GM12864 (cell line): ENCODE measurements at regions not wholly inside any gene's neighbourhood (a gene's known extent, or its start where the extent isn't known, plus 50 kb on each side); places are given as distances from the start of the nearest gene placed in this dataset.

Experiments
- DNase-seq: peaks from one replicate; pipeline ENCODE4 v3.0.0-alpha.2; 2011; ENCODE audit warnings: low read depth
- H3K4me3 ChIP-seq: 2 replicates; pipeline ENCODE4 v1.5.1; 2011; ENCODE audit warnings: mild to moderate bottlenecking, low read depth, low read length, control low read depth
- CTCF ChIP-seq: IDR thresholded peaks from 2 replicates; pipeline ENCODE4 v1.5.1; 2011; ENCODE audit warnings: low read depth, mild to moderate bottlenecking, moderate library complexity, low read length, control low read depth, inconsistent platforms; ENCODE audit errors: missing control alignments

GRCh38 chr20:6253396-6253795 lies 130.6 kb upstream of the FERMT1 start:
- no peak overlapping the region for H3K4me3 ChIP-seq
- DNase-seq, result no peak
- no peak for TF ChIP-seq CTCF

GRCh38 chr20:6245436-6245835 lies 122.6 kb upstream of the FERMT1 start:
- no peak for DNase-seq
- no peak overlapping the region for H3K4me3 ChIP-seq
- no peak for TF ChIP-seq CTCF

GRCh38 chr20:6241591-6241990 lies 118.8 kb upstream of the FERMT1 start:
- H3K4me3 ChIP-seq, result no peak overlapping the region
- no peak for TF ChIP-seq CTCF
- DNase-seq, result no peak

- no peak overlapping the region for H3K4me3 ChIP-seq
- DNase-seq, result no peak
- TF ChIP-seq CTCF, result no peak
Observed at GRCh38 chr20:6240059-6240458, 117.2 kb upstream of the FERMT1 start.

- no peak for TF ChIP-seq CTCF
- H3K4me3 ChIP-seq, result no peak overlapping the region
- no peak for DNase-seq
Observed at GRCh38 chr20:6238421-6238820, 115.6 kb upstream of the FERMT1 start.

- no peak for TF ChIP-seq CTCF
- DNase-seq, result no peak
- no peak overlapping the region for H3K4me3 ChIP-seq
Observed at GRCh38 chr20:6235510-6235909, 112.7 kb upstream of the FERMT1 start.

- DNase-seq, result no peak
- TF ChIP-seq CTCF, result no peak
Observed at GRCh38 chr20:6232436-6232835, 109.6 kb upstream of the FERMT1 start.

More at GRCh38 chr20:6232436-6232835, 109.6 kb upstream of the FERMT1 start:
- no peak overlapping the region for H3K4me3 ChIP-seq
